Neural cell (in vitro differentiated cells): ENCODE measurements at regions not wholly inside any gene's neighbourhood (a gene's known extent, or its start where the extent isn't known, plus 50 kb on each side); places are given as distances from the start of the nearest gene placed in this dataset.

Experiments used
- H2AFZ ChIP-seq: fragments of 200-600, 300-800 bp; sonication (generic), shearing (Covaris generic); 2 replicates; pipeline ENCODE4 v1.6.0; 2014; ENCODE audit warnings: low read depth, mild to moderate bottlenecking, antibody characterized with exemption, low read length, moderate library complexity
- H3F3A ChIP-seq: fragments of 200-600 bp; shearing (Covaris generic); 2 replicates; pipeline ENCODE4 v1.6.1; 2016; ENCODE audit warnings: mild to moderate bottlenecking, moderate library complexity, mixed read lengths, antibody characterized with exemption, low read length; ENCODE audit not compliant: insufficient read depth, poor library complexity, severe bottlenecking
- H3K27ac ChIP-seq: fragments of 200-600, 300-800 bp; sonication (generic), shearing (Covaris generic); 2 replicates; pipeline ENCODE4 v1.5.1; 2014; ENCODE audit warnings: mild to moderate bottlenecking, low read length, moderate library complexity
- H3K27me3 ChIP-seq: fragments of 300-800, 200-600 bp; sonication (generic), shearing (Covaris generic); 2 replicates; pipeline ENCODE4 v1.6.0; 2014; ENCODE audit warnings: mild to moderate bottlenecking, low read depth, low read length, moderate library complexity; ENCODE audit not compliant: insufficient read depth
- H3K36me3 ChIP-seq: fragments of 300-800, 200-600 bp; sonication (generic), shearing (Covaris generic); 2 replicates; pipeline ENCODE4 v1.5.1; 2014; ENCODE audit warnings: mild to moderate bottlenecking, antibody characterized with exemption, low read length, moderate library complexity; ENCODE audit not compliant: insufficient read depth
- H3K4me2 ChIP-seq: fragments of 300-800, 200-600 bp; sonication (generic), shearing (Covaris generic); 2 replicates; pipeline ENCODE4 v1.6.0; 2014; ENCODE audit warnings: mild to moderate bottlenecking, low read length
- H3K4me3 ChIP-seq: fragments of 300-800, 200-600 bp; sonication (generic), shearing (Covaris generic); 2 replicates; pipeline ENCODE4 v1.5.1; 2014; ENCODE audit warnings: mild to moderate bottlenecking, low read length, moderate library complexity
- H3K79me2 ChIP-seq: fragments of 200-600 bp; shearing (Covaris generic); replicated peaks from 2 replicates; pipeline ENCODE4 v1.6.0; 2014; ENCODE audit warnings: mild to moderate bottlenecking, low read length, moderate library complexity; ENCODE audit not compliant: insufficient read depth
- H3K9ac ChIP-seq: fragments of 300-800, 200-600 bp; sonication (generic), shearing (Covaris generic); 2 replicates; pipeline ENCODE4 v1.6.1; 2016; ENCODE audit warnings: mild to moderate bottlenecking, low read length, mixed read lengths
- H3K9me2 ChIP-seq: fragments of 200-600 bp; shearing (Covaris generic); 2 replicates; pipeline ENCODE4 v1.6.1; 2016; ENCODE audit warnings: mild to moderate bottlenecking, low read length, mixed read lengths; ENCODE audit not compliant: insufficient read depth
- H3K9me3 ChIP-seq: fragments of 200-600, 300-800 bp; sonication (generic), shearing (Covaris generic); 2 replicates; pipeline ENCODE4 v1.6.1; 2016; ENCODE audit warnings: mild to moderate bottlenecking, mixed run types, low read length, moderate library complexity, mixed read lengths
- H4K20me1 ChIP-seq: fragments of 200-600 bp; shearing (Covaris generic); 2 replicates; pipeline ENCODE4 v1.6.1; 2016; ENCODE audit warnings: mild to moderate bottlenecking, mixed run types; ENCODE audit not compliant: insufficient read depth
- CTCF ChIP-seq: fragments of 450-650 bp; IDR thresholded peaks from 2 replicates; pipeline ENCODE4 v1.5.1; 2014; ENCODE audit warnings: antibody characterized with exemption, mild to moderate bottlenecking, moderate library complexity; ENCODE audit not compliant: poor library complexity, severe bottlenecking
- EP300 ChIP-seq: fragments of 450-650 bp; conservative IDR thresholded peaks from 2 replicates; pipeline ENCODE4 v1.6.1; 2014; ENCODE audit warnings: antibody characterized with exemption, mild to moderate bottlenecking, moderate library complexity; ENCODE audit not compliant: poor library complexity, severe bottlenecking
- EZH2 ChIP-seq: fragments of 200-600, 300-800 bp; shearing (Covaris generic), sonication (generic); IDR thresholded peaks from 2 replicates; pipeline ENCODE4 v1.6.1; 2014; ENCODE audit warnings: antibody characterized with exemption, low read length, borderline replicate concordance, mild to moderate bottlenecking; ENCODE audit not compliant: insufficient read depth, poor library complexity, severe bottlenecking
- MXI1 ChIP-seq: fragments of 450-650 bp; conservative IDR thresholded peaks from 2 replicates; pipeline ENCODE4 v1.6.1; 2014; ENCODE audit warnings: antibody characterized with exemption, mild to moderate bottlenecking; ENCODE audit not compliant: poor library complexity, severe bottlenecking
- POLR2AphosphoS5 ChIP-seq: IDR thresholded peaks from 2 replicates; pipeline ENCODE4 v1.6.1; 2012
- RAD21 ChIP-seq: fragments of 450-650 bp; conservative IDR thresholded peaks from 2 replicates; pipeline ENCODE4 v1.6.1; 2014; ENCODE audit warnings: antibody characterized with exemption, mild to moderate bottlenecking, moderate library complexity
- REST ChIP-seq: IDR thresholded peaks from 2 replicates; pipeline ENCODE4 v1.6.1; 2012; ENCODE audit warnings: borderline replicate concordance
- SMC3 ChIP-seq: fragments of 450-650 bp; conservative IDR thresholded peaks from 2 replicates; pipeline ENCODE4 v1.6.1; 2014; ENCODE audit warnings: antibody characterized with exemption, mild to moderate bottlenecking, moderate library complexity; ENCODE audit not compliant: poor library complexity
- TAF1 ChIP-seq: IDR thresholded peaks from 2 replicates; pipeline ENCODE4 v1.6.1; 2012; ENCODE audit warnings: low read depth

GRCh38 chr5:94027145-94027544 lies 285.7 kb upstream of the POU5F2 start:
- H3K79me2 ChIP-seq, result no peaks in the 10 kb centered on the region
- no peak overlapping the region for H3K27ac ChIP-seq
- H4K20me1 ChIP-seq, result no peaks in the 10 kb centered on the region
- no peak overlapping the region for H3K9ac ChIP-seq
- no peaks in the 10 kb centered on the region for H3K9me2 ChIP-seq
- TF ChIP-seq EP300 (no peak), TAF1 (no peak), SMC3 (no peak), POLR2AphosphoS5 (no peak)
- no peaks in the 10 kb centered on the region for H3F3A ChIP-seq
- no peaks in the 10 kb centered on the region for H3K9me3 ChIP-seq
- no peaks in the 10 kb centered on the region for H3K27me3 ChIP-seq
- H3K36me3 ChIP-seq, result no peaks in the 10 kb centered on the region
- no peak overlapping the region for H3K4me3 ChIP-seq
- H3K4me2 ChIP-seq, result no peak overlapping the region
- no peak overlapping the region for H2AFZ ChIP-seq

- Histone ChIP-seq H3K9ac (no peak overlapping the region), H3K27me3 (no peaks in the 10 kb centered on the region), H3K4me3 (no peak overlapping the region), H3K79me2 (no peaks in the 10 kb centered on the region), H4K20me1 (no peaks in the 10 kb centered on the region), H3K9me2 (no peaks in the 10 kb centered on the region), H3K9me3 (no peaks in the 10 kb centered on the region), H3K4me2 (no peak overlapping the region), H2AFZ (no peak overlapping the region), H3K36me3 (no peaks in the 10 kb centered on the region), H3K27ac (no peak overlapping the region), H3F3A (no peaks in the 10 kb centered on the region)
- TF ChIP-seq REST (no peak), POLR2AphosphoS5 (no peak), CTCF (no peak), RAD21 (no peak), MXI1 (no peak), TAF1 (no peak), EP300 (no peak), EZH2 (no peak), SMC3 (no peak)
Observed at GRCh38 chr5:94025788-94026473, 284.5 kb upstream of the POU5F2 start.
